Epithelial cell of esophagus (primary cell): ENCODE measurements at regions not wholly inside any gene's neighbourhood (a gene's known extent, or its start where the extent isn't known, plus 50 kb on each side); places are given as distances from the start of the nearest gene placed in this dataset.
A peak's percentile ranks its signal among the peaks of the same experiment; 100 is the strongest.

Experiments used
- DNase-seq: peaks from one replicate; pipeline ENCODE4 v3.0.0; 2010; ENCODE audit warnings: low read depth
- H3K4me3 ChIP-seq: 2 replicates; pipeline ENCODE4 v1.5.1; 2011; ENCODE audit warnings: mild to moderate bottlenecking, low read length, control low read depth
- TF ChIP-seq, protein P1 (sequence below): IDR thresholded peaks from 2 replicates; pipeline ENCODE4 v1.5.1; 2011; ENCODE audit warnings: low read depth, mild to moderate bottlenecking, low read length, control low read depth, inconsistent platforms; ENCODE audit not compliant: insufficient read depth; ENCODE audit errors: missing control alignments

DNA sequence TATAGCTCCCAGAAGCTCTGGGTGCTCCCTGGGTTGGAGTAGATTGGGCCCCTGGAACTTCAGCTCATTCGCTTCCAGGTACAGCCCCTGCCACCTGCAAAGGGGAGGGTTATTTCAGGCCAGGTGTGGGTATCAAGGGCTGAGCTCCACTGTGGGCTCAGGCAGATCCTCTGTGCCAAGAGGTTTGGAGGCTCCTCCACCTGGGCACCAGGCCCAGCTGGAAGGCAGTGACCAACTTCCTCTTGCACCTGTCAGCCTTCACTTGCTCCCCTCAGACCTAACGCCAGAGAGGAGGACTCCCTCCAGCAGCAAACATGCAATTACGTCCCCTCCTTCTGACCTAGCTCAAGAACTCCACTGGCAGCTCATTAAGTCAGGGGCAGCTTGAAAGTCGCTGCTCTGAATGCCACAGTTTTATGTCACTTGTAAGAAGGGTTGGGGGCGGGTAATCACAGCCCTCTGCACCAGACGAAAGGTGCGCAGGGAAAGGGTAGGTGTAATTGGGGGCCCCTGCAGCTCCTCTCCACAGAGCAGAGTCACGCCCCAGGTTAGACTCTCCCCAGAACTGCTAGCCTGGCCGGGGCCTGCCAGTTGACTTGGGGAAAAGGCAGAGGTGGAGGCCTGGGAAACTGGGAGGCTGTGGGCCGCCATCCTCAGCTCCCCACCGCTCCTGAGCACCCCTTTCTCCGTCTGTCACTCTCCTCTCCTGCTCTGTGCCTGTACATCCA lies 125.0 kb upstream of the TMPRSS2 start:
- no peak for DNase-seq
- TF ChIP-seq, protein P1, sequence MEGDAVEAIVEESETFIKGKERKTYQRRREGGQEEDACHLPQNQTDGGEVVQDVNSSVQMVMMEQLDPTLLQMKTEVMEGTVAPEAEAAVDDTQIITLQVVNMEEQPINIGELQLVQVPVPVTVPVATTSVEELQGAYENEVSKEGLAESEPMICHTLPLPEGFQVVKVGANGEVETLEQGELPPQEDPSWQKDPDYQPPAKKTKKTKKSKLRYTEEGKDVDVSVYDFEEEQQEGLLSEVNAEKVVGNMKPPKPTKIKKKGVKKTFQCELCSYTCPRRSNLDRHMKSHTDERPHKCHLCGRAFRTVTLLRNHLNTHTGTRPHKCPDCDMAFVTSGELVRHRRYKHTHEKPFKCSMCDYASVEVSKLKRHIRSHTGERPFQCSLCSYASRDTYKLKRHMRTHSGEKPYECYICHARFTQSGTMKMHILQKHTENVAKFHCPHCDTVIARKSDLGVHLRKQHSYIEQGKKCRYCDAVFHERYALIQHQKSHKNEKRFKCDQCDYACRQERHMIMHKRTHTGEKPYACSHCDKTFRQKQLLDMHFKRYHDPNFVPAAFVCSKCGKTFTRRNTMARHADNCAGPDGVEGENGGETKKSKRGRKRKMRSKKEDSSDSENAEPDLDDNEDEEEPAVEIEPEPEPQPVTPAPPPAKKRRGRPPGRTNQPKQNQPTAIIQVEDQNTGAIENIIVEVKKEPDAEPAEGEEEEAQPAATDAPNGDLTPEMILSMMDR = no peak
- no peak overlapping the region for H3K4me3 ChIP-seq

DNA sequence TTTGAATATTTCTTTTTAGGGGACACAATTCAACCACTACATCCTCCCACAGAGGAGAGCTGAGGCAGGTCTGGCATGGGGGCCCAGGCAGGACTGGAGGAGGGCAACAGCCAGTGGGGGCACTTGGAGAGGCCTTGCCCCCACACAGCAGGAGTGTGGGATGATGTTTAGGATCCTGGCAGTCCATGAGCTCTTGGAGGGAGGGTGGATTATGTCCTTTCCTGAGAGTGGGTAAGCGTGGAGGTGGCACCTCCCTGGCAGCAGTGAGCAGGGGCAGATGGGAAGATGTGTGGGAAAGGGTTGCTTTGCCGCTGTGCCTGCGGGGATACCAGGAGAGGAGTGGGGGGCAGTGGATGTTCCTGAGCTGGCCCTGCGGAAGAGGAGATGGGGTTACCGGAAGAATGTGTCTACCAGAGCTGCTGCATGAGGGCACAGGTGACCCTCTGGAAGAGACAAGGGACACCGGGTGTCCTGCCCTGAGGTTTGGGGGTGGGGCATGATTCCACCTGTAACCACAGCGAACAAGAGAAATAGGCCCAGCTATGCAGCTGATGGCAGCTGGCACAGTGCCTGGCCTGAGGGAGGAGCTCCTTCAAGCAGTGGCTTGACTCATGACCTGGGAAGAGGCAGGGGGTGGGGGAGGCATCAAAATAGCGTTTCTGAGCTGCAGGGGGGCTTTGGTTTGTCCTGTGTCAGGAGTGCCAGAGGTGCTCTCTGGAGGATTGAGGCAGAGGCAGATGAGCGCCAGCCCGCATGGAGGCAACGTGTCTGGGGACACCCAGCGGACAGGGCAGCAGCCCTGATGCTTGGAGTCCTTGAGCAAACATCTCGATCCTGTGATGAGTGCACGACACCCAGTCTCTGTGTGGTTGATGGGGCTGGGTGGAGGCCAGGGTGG lies 123.9 kb upstream of the TMPRSS2 start:
- DNase-seq = peak; percentile 84
- TF ChIP-seq, protein P1 = no peak
- no peak overlapping the region for H3K4me3 ChIP-seq

DNA sequence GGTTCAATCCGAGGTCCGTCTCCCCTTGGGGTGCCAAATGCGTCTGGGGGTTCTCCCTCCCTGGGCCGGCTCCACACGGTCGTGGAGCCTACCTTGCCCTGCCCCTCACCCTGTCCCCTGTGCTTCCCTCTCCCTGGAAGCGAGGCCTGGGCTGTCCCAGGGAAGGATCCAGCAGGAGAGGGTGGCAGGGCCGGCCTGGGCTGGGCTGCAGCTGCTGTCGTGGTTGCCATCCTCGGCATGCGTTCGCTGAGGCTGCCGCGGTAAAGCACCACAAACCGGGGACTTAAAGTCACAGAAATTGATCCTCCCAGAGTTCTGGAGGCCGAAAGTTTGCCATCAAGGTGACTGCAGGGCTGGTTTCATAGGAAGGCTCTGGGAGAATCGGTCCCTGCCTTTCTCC lies 123.0 kb upstream of the TMPRSS2 start:
- DNase-seq = no peak
- TF ChIP-seq, protein P1 = no peak
- no peak overlapping the region for H3K4me3 ChIP-seq

DNA sequence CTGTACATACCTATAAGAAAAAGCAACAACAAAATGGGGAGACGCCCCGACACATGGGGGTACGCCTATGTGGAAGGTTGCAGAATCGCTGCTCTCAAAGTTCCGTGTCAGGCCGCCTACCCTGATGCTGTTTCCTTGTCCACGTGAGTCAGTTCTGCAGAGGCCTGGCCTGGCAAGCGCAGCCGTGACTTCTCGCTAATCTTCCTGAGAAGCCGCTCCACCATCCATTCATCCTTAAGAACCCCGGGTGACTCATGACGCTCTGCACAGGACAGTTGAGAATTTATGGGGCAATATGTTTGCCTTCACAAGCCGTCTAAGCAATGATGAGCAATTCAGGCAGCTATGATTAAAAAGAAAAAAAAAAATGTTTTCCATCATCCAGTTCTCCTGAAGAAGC lies 122.3 kb upstream of the TMPRSS2 start:
- DNase-seq = peak; percentile 100
- TF ChIP-seq, protein P1 = no peak
- no peak overlapping the region for H3K4me3 ChIP-seq

DNA sequence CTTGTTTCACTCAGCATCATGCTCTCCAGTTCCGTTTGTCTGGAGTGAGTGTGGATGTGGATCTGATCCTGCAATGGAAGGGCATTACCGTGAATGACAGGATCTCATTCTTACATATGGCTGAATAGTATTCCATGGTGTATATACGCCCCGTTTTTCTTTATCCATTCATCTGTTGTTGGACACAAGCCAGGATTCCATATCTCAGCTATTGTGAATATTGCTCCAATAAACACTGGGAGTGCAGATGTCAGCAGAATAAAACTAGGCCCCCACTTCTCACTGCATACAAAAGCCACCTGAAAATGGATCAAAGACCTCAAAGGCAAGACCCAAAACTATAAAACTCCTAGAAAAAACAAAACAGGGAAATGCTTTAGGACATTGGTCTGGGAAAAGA lies 120.3 kb upstream of the TMPRSS2 start:
- TF ChIP-seq, protein P1 = no peak
- H3K4me3 ChIP-seq = no peak overlapping the region
- DNase-seq = no peak

DNA sequence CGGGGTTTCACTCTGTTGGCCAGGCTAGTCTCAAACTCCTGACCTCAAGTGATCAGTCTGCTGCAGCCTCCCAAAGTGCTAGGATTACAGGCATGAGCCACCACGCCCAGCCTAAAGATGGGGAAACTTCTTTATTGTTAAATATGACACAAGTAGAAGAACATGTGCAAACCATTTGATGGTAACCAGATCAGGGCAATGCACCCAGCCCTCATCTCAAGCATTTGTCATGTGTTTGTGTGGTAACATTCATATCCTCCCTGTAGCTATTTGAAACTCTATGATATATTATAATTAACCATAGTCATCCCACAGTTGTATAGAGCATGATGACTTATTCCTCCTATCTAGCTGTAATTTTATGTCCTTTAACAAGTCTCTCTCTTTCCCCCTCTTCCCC lies 119.5 kb upstream of the TMPRSS2 start:
- H3K4me3 ChIP-seq = no peak overlapping the region
- peak; percentile 82 for DNase-seq
- TF ChIP-seq, protein P1 = no peak
